ENCODE measurements at regions not wholly inside any gene's neighbourhood (a gene's known extent, or its start where the extent isn't known, plus 50 kb on each side); places are given as distances from the start of the nearest gene placed in this dataset.

DNA sequence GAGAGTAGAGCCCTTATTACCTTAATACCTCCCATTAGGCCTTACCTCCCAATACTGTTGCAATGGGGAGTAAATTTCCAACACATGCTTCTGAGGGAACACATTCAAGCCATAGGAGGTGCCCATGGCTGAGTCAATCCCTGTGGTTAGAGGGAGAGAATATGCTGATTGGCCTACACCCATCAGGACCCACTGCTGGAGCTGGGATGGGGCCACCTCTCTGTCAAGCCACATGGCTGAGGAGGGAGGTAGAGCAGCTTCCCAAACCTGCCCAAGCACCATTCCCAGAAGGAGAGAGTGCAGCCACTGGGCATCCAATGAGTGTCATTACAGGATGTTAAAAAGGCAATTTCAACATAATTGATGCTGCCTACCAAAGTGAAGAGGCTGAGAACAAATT lies 228.1 kb downstream of the C1orf94 start:
- peak; percentile 29 for DNase-seq (ENCODE audit: extremely low spot score)
- Histone ChIP-seq H3K27ac (replicated peaks in 1 of 4) (no peak overlapping the region), H3K9me3 (peaks cover 0 to 12% (median 5%) of the 10 kb centered on the region in 4 donors), H3K27me3 (no peaks in the 10 kb centered on the region), H3K4me3 (no peak overlapping the region), H3K36me3 (no peaks in the 10 kb centered on the region), H3K4me1 (peaks cover 0 to 4% (median 0%) of the 10 kb centered on the region in 4 donors)
- intact Hi-C loops (cut with DNase I) = no loop called here
- TF ChIP-seq POLR2AphosphoS5 (IDR thresholded peaks at IDR 0.05) (no peak), EP300 (IDR thresholded peaks at IDR 0.05) (no peak), POLR2A (IDR thresholded peaks at IDR 0.05; ENCODE audit: low read depth) (no peak)
- TF ChIP-seq, protein P1, sequence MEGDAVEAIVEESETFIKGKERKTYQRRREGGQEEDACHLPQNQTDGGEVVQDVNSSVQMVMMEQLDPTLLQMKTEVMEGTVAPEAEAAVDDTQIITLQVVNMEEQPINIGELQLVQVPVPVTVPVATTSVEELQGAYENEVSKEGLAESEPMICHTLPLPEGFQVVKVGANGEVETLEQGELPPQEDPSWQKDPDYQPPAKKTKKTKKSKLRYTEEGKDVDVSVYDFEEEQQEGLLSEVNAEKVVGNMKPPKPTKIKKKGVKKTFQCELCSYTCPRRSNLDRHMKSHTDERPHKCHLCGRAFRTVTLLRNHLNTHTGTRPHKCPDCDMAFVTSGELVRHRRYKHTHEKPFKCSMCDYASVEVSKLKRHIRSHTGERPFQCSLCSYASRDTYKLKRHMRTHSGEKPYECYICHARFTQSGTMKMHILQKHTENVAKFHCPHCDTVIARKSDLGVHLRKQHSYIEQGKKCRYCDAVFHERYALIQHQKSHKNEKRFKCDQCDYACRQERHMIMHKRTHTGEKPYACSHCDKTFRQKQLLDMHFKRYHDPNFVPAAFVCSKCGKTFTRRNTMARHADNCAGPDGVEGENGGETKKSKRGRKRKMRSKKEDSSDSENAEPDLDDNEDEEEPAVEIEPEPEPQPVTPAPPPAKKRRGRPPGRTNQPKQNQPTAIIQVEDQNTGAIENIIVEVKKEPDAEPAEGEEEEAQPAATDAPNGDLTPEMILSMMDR (IDR thresholded peaks at IDR 0.05) = no peak

DNA sequence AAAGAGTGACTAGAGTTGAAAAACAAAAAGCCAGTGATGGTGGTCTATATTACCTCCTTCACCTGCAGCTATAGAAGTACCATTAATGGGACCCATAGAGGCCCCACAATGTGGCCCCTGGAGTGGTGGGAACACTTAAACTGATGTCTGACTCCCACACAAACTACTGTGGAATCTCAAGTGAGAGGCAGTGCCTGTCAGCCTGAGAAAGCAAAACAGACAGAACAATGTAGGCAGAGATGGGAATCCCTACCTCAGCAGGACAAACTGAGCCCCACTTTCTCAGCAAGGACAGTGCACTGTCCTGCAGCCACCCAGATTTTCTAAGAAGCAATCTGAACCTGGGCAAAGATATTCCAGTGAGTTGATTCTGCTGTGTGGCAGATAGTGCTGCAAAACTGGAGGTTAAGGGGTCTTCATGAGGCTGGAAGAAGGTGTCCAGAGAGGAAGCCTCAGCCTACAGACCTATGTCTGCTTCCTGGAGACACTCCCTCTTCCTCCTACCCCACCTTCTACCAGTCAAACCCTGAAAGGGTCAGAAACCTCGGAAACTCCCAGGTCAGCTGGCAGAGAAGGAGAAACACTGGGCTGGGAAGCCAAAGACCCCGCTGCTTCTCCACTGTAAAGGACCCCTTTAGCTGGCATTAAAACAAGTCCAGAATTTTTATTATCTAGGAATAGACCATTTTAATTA lies 228.7 kb downstream of the C1orf94 start:
- Histone ChIP-seq H3K27me3 (no peaks in the 10 kb centered on the region), H3K9me3 (peaks cover 0 to 12% (median 5%) of the 10 kb centered on the region in 4 donors), H3K36me3 (no peaks in the 10 kb centered on the region), H3K27ac (replicated peaks in 1 of 4) (no peak overlapping the region), H3K4me1 (peaks cover 0 to 4% (median 0%) of the 10 kb centered on the region in 4 donors), H3K4me3 (no peak overlapping the region)
- intact Hi-C loops (cut with DNase I) = no loop called here
- DNase-seq (ENCODE audit: extremely low spot score) = peak; percentile 21
- WGBS = 81% methylated on average over 2 of the region's 2 CpGs
- TF ChIP-seq EP300 (IDR thresholded peaks at IDR 0.05) = no peak
- TF ChIP-seq, protein P1 (IDR thresholded peaks at IDR 0.05) = no peak
- no peak for TF ChIP-seq POLR2AphosphoS5 (IDR thresholded peaks at IDR 0.05)
- no peak for TF ChIP-seq POLR2A (IDR thresholded peaks at IDR 0.05; ENCODE audit: low read depth)

DNA sequence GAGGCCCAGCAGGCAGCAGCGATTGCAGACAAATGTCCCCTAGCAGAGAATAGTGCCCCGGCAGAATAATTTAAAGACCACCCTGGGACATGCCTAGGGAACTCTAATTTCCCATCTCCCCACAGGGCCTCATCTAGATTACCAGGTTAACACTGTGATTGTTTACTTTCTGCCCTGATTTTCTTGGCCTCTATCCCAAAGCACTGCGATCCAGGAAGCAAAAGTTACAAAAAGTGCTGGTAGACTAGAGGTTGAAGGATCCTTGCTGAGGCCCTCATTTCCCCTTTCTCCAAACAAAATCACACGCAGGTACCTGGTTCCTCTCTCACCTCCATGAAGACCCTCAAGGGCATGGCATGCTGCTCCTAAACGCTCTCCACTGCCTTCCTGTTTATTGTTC lies 229.7 kb downstream of the C1orf94 start:
- intact Hi-C loops (cut with DNase I) = no loop called here

DNA sequence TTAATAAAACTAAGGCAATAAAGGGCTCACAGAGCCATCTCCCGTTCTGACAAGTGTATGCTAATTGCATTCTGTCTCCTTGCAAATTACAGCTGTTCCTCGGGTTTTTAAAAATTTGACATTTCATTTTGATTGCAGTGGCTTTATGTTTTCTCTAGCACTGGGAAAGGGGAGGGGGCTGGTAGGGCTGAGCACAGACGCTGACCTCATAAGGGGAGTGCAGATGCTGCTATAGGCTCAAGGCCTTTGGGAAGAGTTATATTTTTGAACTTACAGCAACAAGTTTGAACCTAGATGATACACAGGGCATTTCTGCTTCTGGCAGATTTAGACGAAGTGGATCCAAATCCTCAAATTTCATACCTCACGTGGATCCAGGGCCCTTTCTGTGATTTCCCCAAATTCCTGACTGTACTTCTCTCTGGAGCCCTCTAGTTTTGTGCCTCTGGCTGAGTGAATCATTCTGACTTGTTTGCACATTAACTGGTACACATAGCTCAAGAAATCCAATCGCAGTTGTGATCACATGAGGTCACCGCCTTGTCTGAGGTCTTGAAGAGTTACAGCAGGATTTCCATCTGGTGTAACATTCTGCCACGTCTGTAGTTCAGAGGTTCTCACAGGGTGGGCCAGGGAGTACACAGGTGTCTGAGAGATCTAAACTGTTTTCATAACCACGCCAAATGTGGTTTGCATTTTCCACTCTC lies 230.3 kb downstream of the C1orf94 start:
- intact Hi-C loops (cut with DNase I) = no loop called here
- Histone ChIP-seq H3K27ac (replicated peaks in 1 of 4) (no peak overlapping the region), H3K4me1 (peaks cover 0 to 4% (median 0%) of the 10 kb centered on the region in 4 donors), H3K36me3 (no peaks in the 10 kb centered on the region), H3K9me3 (peaks cover 0 to 12% (median 5%) of the 10 kb centered on the region in 4 donors), H3K4me3 (no peak overlapping the region), H3K27me3 (no peaks in the 10 kb centered on the region)
- no peak for TF ChIP-seq POLR2A (IDR thresholded peaks at IDR 0.05; ENCODE audit: low read depth)
- no peak for TF ChIP-seq EP300 (IDR thresholded peaks at IDR 0.05)
- TF ChIP-seq, protein P1 (IDR thresholded peaks at IDR 0.05) = no peak
- no peak for TF ChIP-seq POLR2AphosphoS5 (IDR thresholded peaks at IDR 0.05)
- peak; percentile 77 for DNase-seq (ENCODE audit: extremely low spot score)
- 38% methylated on average over 9 of the region's 9 CpGs for whole genome bisulfite sequencing

More for the DNA sequence above, 229.7 kb downstream of the C1orf94 start:
- WGBS = 38% methylated on average over 5 of the region's 5 CpGs
- H3K9me3 ChIP-seq = peaks cover 0 to 12% (median 5%) of the 10 kb centered on the region in 4 donors
- no peaks in the 10 kb centered on the region for H3K27me3 ChIP-seq
- H3K4me1 ChIP-seq = peaks cover 0 to 4% (median 0%) of the 10 kb centered on the region in 4 donors
- TF ChIP-seq POLR2A (IDR thresholded peaks at IDR 0.05; ENCODE audit: low read depth) = no peak
- TF ChIP-seq EP300 (IDR thresholded peaks at IDR 0.05) = no peak
- TF ChIP-seq, protein P1 (IDR thresholded peaks at IDR 0.05) = no peak
- TF ChIP-seq POLR2AphosphoS5 (IDR thresholded peaks at IDR 0.05) = no peak
- H3K4me3 ChIP-seq = no peak overlapping the region
- no peak overlapping the region for H3K27ac ChIP-seq (replicated peaks in 1 of 4)
- no peaks in the 10 kb centered on the region for H3K36me3 ChIP-seq
- peak; percentile 74 for DNase-seq (ENCODE audit: extremely low spot score)

Measured in esophagus muscularis mucosa (tissue), 4 donors.